ENCODE measurements at regions not wholly inside any gene's neighbourhood (a gene's known extent, or its start where the extent isn't known, plus 50 kb on each side); places are given as distances from the start of the nearest gene placed in this dataset.

- TF ChIP-seq CTCF (IDR thresholded peaks at IDR 0.05; ENCODE audit: insufficient read depth, low read depth, low read length) (no peak), EZH2 (IDR thresholded peaks at IDR 0.05; ENCODE audit: insufficient read depth, low read length) (no peak)
These were observed 596.3 kb upstream of the MGAT4C start for GRCh38 chr12:86852451-86852850.

All from astrocyte (in vitro differentiated cells and primary cell).